HEK293 (cell line): ENCODE measurements at regions not wholly inside any gene's neighbourhood (a gene's known extent, or its start where the extent isn't known, plus 50 kb on each side); places are given as distances from the start of the nearest gene placed in this dataset.

Experiments
- CTCF ChIA-PET: fragments of 350-600 bp; formaldehyde crosslinking; extraction: SDS; loops from one replicate; lab custom pipeline; 2021; ENCODE audit warnings: antibody characterized with exemption; lab: Yijun Ruan, JAX
- POLR2A ChIA-PET: fragments of 300-600 bp; formaldehyde crosslinking; extraction: SDS; loops from one replicate; lab custom pipeline; 2020; ENCODE audit warnings: antibody characterized with exemption, inconsistent platforms; lab: Yijun Ruan, JAX
- H3K27ac ChIP-seq: fragments of 200-500 bp; sonication (Bioruptor generic); 2 replicates; pipeline ENCODE4 v1.5.1; 2014; ENCODE audit warnings: low read depth, low read length, control low read depth, inconsistent platforms; ENCODE audit errors: extremely low read depth
- H3K36me3 ChIP-seq, 2 experiments: fragments of 200-500 bp in 1 of 2; sonication (Bioruptor generic) in 1 of 2; 1 replicate in 1 of 2; 2 replicates in 1 of 2; pipeline ENCODE4 v1.5.1; 2014 to 2017; ENCODE audit warnings: inconsistent platforms in 2 of 2, low read length in 2 of 2; ENCODE audit not compliant: control insufficient read depth in 2 of 2, insufficient read depth in 1 of 2
- H3K4me1 ChIP-seq: fragments of 200-500 bp; sonication (Bioruptor generic); 2 replicates; pipeline ENCODE4 v1.5.1; 2014; ENCODE audit warnings: mild to moderate bottlenecking, low read length, inconsistent platforms; ENCODE audit not compliant: control insufficient read depth, insufficient read depth
- H3K4me3 ChIP-seq: 2 replicates; pipeline ENCODE4 v1.5.1; 2011; ENCODE audit warnings: low read depth, mild to moderate bottlenecking, control low read depth, low read length, moderate library complexity
- H3K9me3 ChIP-seq: fragments of 200-500 bp; sonication (Bioruptor generic); 2 replicates; pipeline ENCODE4 v1.5.1; 2014; ENCODE audit warnings: low read depth, low read length, inconsistent platforms; ENCODE audit not compliant: control insufficient read depth, insufficient read depth
- PRDM2 ChIP-seq: fragments of 450-650 bp; formaldehyde crosslinking; IDR thresholded peaks from 2 replicates; pipeline ENCODE4 v1.5.1; 2016; ENCODE audit warnings: missing biosample characterization, missing genetic modification characterization, borderline replicate concordance
- ZBTB20 ChIP-seq: fragments of 450-650 bp; formaldehyde crosslinking; IDR thresholded peaks from 2 replicates; pipeline ENCODE4 v1.5.1; 2016; ENCODE audit warnings: missing biosample characterization, missing genetic modification characterization
- ZBTB21 ChIP-seq: fragments of 450-650 bp; formaldehyde crosslinking; IDR thresholded peaks from 2 replicates; pipeline ENCODE4 v1.5.1; 2017; ENCODE audit warnings: missing biosample characterization, missing genetic modification characterization
- ZEB2 ChIP-seq: fragments of 450-650 bp; formaldehyde crosslinking; IDR thresholded peaks from 2 replicates; pipeline ENCODE4 v1.5.1; 2016; ENCODE audit warnings: missing biosample characterization, missing genetic modification characterization
- ZNF112 ChIP-seq: fragments of 450-650 bp; formaldehyde crosslinking; IDR thresholded peaks from 2 replicates; pipeline ENCODE4 v1.5.0; 2017; ENCODE audit warnings: missing biosample characterization, missing genetic modification characterization
- ZNF518A ChIP-seq: fragments of 450-650 bp; formaldehyde crosslinking; conservative IDR thresholded peaks from 2 replicates; pipeline ENCODE4 v1.5.1; 2016; ENCODE audit warnings: low read depth, missing biosample characterization, missing genetic modification characterization
- ZNF76 ChIP-seq: fragments of 450-650 bp; formaldehyde crosslinking; IDR thresholded peaks from 2 replicates; pipeline ENCODE4; 2016; ENCODE audit warnings: low read depth, missing biosample characterization, missing genetic modification characterization, borderline replicate concordance
- TF ChIP-seq, protein P1 (sequence below): fragments of 450-650 bp; formaldehyde crosslinking; IDR thresholded peaks from 2 replicates; pipeline ENCODE4 v1.5.1; 2016; ENCODE audit warnings: missing biosample characterization, missing genetic modification characterization
- TF ChIP-seq, protein P2 (sequence below): fragments of 450-650 bp; formaldehyde crosslinking; IDR thresholded peaks from 2 replicates; pipeline ENCODE4 v1.5.1; 2016; ENCODE audit warnings: missing biosample characterization, missing genetic modification characterization

DNA sequence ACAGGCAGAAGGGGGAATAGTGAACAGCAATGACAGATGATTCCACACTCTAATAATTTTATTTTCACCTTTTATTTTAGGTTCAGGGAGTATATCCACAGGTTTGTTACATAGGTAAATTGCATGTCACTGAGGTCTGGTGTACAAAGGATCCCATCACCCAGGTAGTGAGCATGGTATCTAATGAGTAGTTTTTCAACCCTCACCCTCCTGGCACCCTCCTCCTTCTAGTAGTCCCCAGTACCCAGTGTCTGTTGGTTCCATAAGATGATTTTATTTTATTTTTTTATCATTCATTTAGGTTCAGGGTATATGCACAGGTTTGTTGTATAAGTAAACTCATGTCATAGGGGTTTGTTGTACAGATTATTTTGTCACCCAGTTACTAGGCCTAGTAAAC is 58.6 kb upstream of the UGT8 start (continued):
- TF ChIP-seq PRDM2 (tag by site-specific recombination) (no peak), ZNF112 (no peak), ZEB2 (tag by site-specific recombination) (no peak)

GRCh38 chr4:114547340-114548134 is 51.1 kb upstream of the UGT8 start:
- H3K4me1 ChIP-seq: no peaks in the 10 kb centered on the region
- H3K9me3 ChIP-seq: no peaks in the 10 kb centered on the region
- TF ChIP-seq ZBTB21 (tag by site-specific recombination) (no peak), ZNF518A (tag by site-specific recombination) (no peak), ZBTB20 (tag by site-specific recombination) (no peak), ZNF76 (tag by site-specific recombination) (no peak)
- TF ChIP-seq, protein P1, sequence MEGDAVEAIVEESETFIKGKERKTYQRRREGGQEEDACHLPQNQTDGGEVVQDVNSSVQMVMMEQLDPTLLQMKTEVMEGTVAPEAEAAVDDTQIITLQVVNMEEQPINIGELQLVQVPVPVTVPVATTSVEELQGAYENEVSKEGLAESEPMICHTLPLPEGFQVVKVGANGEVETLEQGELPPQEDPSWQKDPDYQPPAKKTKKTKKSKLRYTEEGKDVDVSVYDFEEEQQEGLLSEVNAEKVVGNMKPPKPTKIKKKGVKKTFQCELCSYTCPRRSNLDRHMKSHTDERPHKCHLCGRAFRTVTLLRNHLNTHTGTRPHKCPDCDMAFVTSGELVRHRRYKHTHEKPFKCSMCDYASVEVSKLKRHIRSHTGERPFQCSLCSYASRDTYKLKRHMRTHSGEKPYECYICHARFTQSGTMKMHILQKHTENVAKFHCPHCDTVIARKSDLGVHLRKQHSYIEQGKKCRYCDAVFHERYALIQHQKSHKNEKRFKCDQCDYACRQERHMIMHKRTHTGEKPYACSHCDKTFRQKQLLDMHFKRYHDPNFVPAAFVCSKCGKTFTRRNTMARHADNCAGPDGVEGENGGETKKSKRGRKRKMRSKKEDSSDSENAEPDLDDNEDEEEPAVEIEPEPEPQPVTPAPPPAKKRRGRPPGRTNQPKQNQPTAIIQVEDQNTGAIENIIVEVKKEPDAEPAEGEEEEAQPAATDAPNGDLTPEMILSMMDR: no peak
- TF ChIP-seq, protein P2, sequence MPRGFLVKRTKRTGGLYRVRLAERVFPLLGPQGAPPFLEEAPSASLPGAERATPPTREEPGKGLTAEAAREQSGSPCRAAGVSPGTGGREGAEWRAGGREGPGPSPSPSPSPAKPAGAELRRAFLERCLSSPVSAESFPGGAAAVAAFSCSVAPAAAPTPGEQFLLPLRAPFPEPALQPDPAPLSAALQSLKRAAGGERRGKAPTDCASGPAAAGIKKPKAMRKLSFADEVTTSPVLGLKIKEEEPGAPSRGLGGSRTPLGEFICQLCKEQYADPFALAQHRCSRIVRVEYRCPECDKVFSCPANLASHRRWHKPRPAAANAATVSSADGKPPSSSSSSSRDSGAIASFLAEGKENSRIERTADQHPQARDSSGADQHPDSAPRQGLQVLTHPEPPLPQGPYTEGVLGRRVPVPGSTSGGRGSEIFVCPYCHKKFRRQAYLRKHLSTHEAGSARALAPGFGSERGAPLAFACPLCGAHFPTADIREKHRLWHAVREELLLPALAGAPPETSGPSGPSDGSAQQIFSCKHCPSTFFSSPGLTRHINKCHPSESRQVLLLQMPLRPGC (tag by site-specific recombination): no peak
- no peak overlapping the region for H3K4me3 ChIP-seq
- POLR2A ChIA-PET: no interaction called here
- H3K36me3 ChIP-seq: no peaks in the 10 kb centered on the region
- H3K27ac ChIP-seq: no peak overlapping the region
- CTCF ChIA-PET: no interaction called here
